ENCODE measurements at regions not wholly inside any gene's neighbourhood (a gene's known extent, or its start where the extent isn't known, plus 50 kb on each side); places are given as distances from the start of the nearest gene placed in this dataset.

GRCh38 chr16:79276501-79276900 is 324.0 kb downstream of the MAF start:
- 81% methylated on average over 6 of the region's 6 CpGs; no CpG with 5 or more reads in 1 of the 2 experiments for WGBS, 2 experiments (ENCODE audit: extremely low coverage in 1 of 2, insufficient coverage in 1 of 2, insufficient read length in 1 of 2, insufficient replicate concordance in 2 of 2, low coverage in 1 of 2, low lambda C conversion rate in 2 of 2, missing lambda C conversion rate in 1 of 2)
- H2BK120ac ChIP-seq (replicated peaks; ENCODE audit: low read depth, low read length): no peak overlapping the region
- H3K14ac ChIP-seq (ENCODE audit: insufficient read length): no peak overlapping the region
- H3K4me1 ChIP-seq (replicated peaks in 1 of 4; ENCODE audit: control insufficient read depth in 3 of 4, insufficient read depth in 4 of 4, low read length in 3 of 4): peaks cover 0 to 3% (median 1%) of the 10 kb centered on the region in 4 experiments; a peak in 3 of 7 replicates
- no peak overlapping the region for H3K9ac ChIP-seq (replicated peaks in 1 of 4; ENCODE audit: extremely low read depth in 1 of 4, low read depth in 3 of 4, low read length in 3 of 4)
- no peak for TF ChIP-seq CREB1 (IDR thresholded peaks at IDR 0.05)
- TF ChIP-seq BCL11A (IDR thresholded peaks at IDR 0.05; ENCODE audit: low read depth in 2 of 2, low read length in 2 of 2): no peak
- no peak for TF ChIP-seq GABPA (IDR thresholded peaks at IDR 0.05; ENCODE audit: borderline replicate concordance, insufficient read depth, low read length)
- TF ChIP-seq TAF7 (optimal IDR thresholded peaks at IDR 0.05; ENCODE audit: borderline replicate concordance, low read depth, low read length): no peak
- no peak for TF ChIP-seq CTBP2 (IDR thresholded peaks at IDR 0.05; ENCODE audit: borderline replicate concordance, insufficient read depth, insufficient read length, low read length)
- H3K79me1 ChIP-seq (ENCODE audit: low read depth, low read length): no peaks in the 10 kb centered on the region
- no peak overlapping the region for H3K4me3 ChIP-seq (ENCODE audit: extremely low read depth in 1 of 4, insufficient read depth in 2 of 4, low read depth in 3 of 4, low read length in 4 of 4)
- H3K18ac ChIP-seq (ENCODE audit: extremely low read depth, low read length): no peak overlapping the region
- no peaks in the 10 kb centered on the region for H3K27me3 ChIP-seq (replicated peaks in 1 of 4; ENCODE audit: control insufficient read depth in 3 of 4, extremely low read depth in 1 of 4, insufficient read depth in 3 of 4, low read length in 3 of 4)
- ChIA-PET POLR2A (ENCODE audit: partially characterized antibody) (no interaction called here), CTCF (ENCODE audit: partially characterized antibody) (interaction anchor here (0.6 kb wide), 1 partner anchor 409 kb away, joined by 3 read pairs; no protein-coding TSS in a partner anchor)
- no peak overlapping the region for H2BK20ac ChIP-seq (ENCODE audit: low read length)
- H3K23ac ChIP-seq (ENCODE audit: insufficient read length): no peak overlapping the region
- H2BK5ac ChIP-seq (ENCODE audit: low read depth, low read length): no peak overlapping the region
- H3K4ac ChIP-seq (replicated peaks; ENCODE audit: insufficient read length, low read depth, low read length): no peak overlapping the region
- no peak overlapping the region for H2BK12ac ChIP-seq (ENCODE audit: low read depth, low read length)
- H3K56ac ChIP-seq (replicated peaks; ENCODE audit: insufficient read length, low read depth, low read length): no peak overlapping the region
- no peak overlapping the region for H2AK5ac ChIP-seq (ENCODE audit: low read depth, low read length)
- no peaks in the 10 kb centered on the region for H3K36me3 ChIP-seq (ENCODE audit: control insufficient read depth in 2 of 4, insufficient read depth in 4 of 4, low read length in 3 of 4)
- no peak overlapping the region for H4K8ac ChIP-seq (ENCODE audit: extremely low read depth, insufficient read depth, low read length)
- H2AFZ ChIP-seq (ENCODE audit: low read length): no peak overlapping the region
- DNase-seq (ENCODE audit: low read depth in 1 of 2, low spot score in 2 of 2) (no peak), FAIRE-seq (no peak)
- no peak overlapping the region for H3K27ac ChIP-seq (ENCODE audit: low read depth, low read length)
- no peak overlapping the region for H4K91ac ChIP-seq (replicated peaks; ENCODE audit: insufficient read length, low read length)
- no peaks in the 10 kb centered on the region for H3K79me2 ChIP-seq (ENCODE audit: control insufficient read depth in 1 of 2, insufficient read depth in 2 of 2, low read length in 2 of 2)
- H3K9me3 ChIP-seq (ENCODE audit: insufficient read depth in 2 of 2, low read depth in 1 of 2, low read length in 1 of 2): no peaks in the 10 kb centered on the region
- H3K4me2 ChIP-seq (ENCODE audit: insufficient read depth in 1 of 2, low read depth in 2 of 2, low read length in 2 of 2): no peak overlapping the region
- no peak overlapping the region for H2BK15ac ChIP-seq (ENCODE audit: low read length)
- no peak overlapping the region for H4K5ac ChIP-seq (ENCODE audit: insufficient read length, low read depth, low read length)
- H3K23me2 ChIP-seq (ENCODE audit: low read depth, low read length): no peaks in the 10 kb centered on the region
- no peaks in the 10 kb centered on the region for H4K20me1 ChIP-seq (replicated peaks in 1 of 2; ENCODE audit: control insufficient read depth in 1 of 2, insufficient read depth in 2 of 2, low read length in 2 of 2)

All from H1 (cell line).